H1 (cell line): ENCODE measurements at regions not wholly inside any gene's neighbourhood (a gene's known extent, or its start where the extent isn't known, plus 50 kb on each side); places are given as distances from the start of the nearest gene placed in this dataset.

Experiments used
- CTCF ChIA-PET: fragments of 300-600 bp; sonication (Branson Sonifier 250); formaldehyde crosslinking; loops from one replicate; lab custom pipeline; 2021; ENCODE audit not compliant: partially characterized antibody; lab: Charles Lee
- POLR2A ChIA-PET: fragments of 300-600 bp; sonication (Branson Sonifier 250); formaldehyde crosslinking; loops from one replicate; lab custom pipeline; 2021; ENCODE audit warnings: inconsistent platforms; ENCODE audit not compliant: partially characterized antibody; lab: Charles Lee
- DNase-seq, 2 experiments: peaks; one replicate each; pipeline versions ENCODE4 v3.0.0 to v3.0.0-alpha.2; 2010 to 2022; ENCODE audit warnings: low spot score in 2 of 2, low read depth in 1 of 2, mixed read lengths in 1 of 2
- FAIRE-seq: peaks from 2 replicates; lab custom pipeline; 2011; peaks lifted over from hg19 to GRCh38; lab: Jason Lieb, UNC
- H2AFZ ChIP-seq: 2 replicates; pipeline ENCODE4 v1.8.1; 2012; ENCODE audit warnings: low read length, inconsistent platforms
- H2AK5ac ChIP-seq: 2 replicates; pipeline ENCODE4 v1.6.1; 2013; ENCODE audit warnings: low read depth, low read length
- H2BK120ac ChIP-seq: replicated peaks from 2 replicates; pipeline ENCODE3; 2013; ENCODE audit warnings: low read depth, low read length, inconsistent platforms
- H2BK12ac ChIP-seq: 2 replicates; pipeline ENCODE4 v1.6.1; 2013; ENCODE audit warnings: low read depth, low read length
- H2BK15ac ChIP-seq: 2 replicates; pipeline ENCODE4 v1.6.1; 2013; ENCODE audit warnings: low read length
- H2BK20ac ChIP-seq: 2 replicates; pipeline ENCODE4 v1.6.1; 2013; ENCODE audit warnings: low read length
- H2BK5ac ChIP-seq: 2 replicates; pipeline ENCODE4 v1.6.1; 2013; ENCODE audit warnings: low read depth, low read length
- H3K14ac ChIP-seq: 2 replicates; pipeline ENCODE4 v1.6.1; 2013; ENCODE audit warnings: inconsistent platforms; ENCODE audit not compliant: insufficient read length
- H3K18ac ChIP-seq: 2 replicates; pipeline ENCODE4 v1.6.1; 2013; ENCODE audit warnings: low read length; ENCODE audit errors: extremely low read depth
- H3K23ac ChIP-seq: 2 replicates; pipeline ENCODE4 v1.6.1; 2013; ENCODE audit warnings: inconsistent platforms; ENCODE audit not compliant: insufficient read length
- H3K23me2 ChIP-seq: 2 replicates; pipeline ENCODE4 v1.6.1; 2013; ENCODE audit warnings: low read depth, low read length
- H3K27ac ChIP-seq: 2 replicates; pipeline ENCODE4 v1.6.1; 2011; ENCODE audit warnings: low read depth, low read length, inconsistent platforms
- H3K27me3 ChIP-seq, 4 experiments: replicated peaks in 1 of 4; 1 replicate in 1 of 4; 2 replicates in 3 of 4; pipeline versions ENCODE4 v1.6.1 to v1.8.1; 2011 to 2013; ENCODE audit warnings: low read length in 3 of 4, mild to moderate bottlenecking in 3 of 4, inconsistent platforms in 2 of 4, mixed read lengths in 2 of 4, moderate library complexity in 1 of 4; ENCODE audit not compliant: control insufficient read depth in 3 of 4, insufficient read depth in 3 of 4; ENCODE audit errors: extremely low read depth in 1 of 4
- H3K36me3 ChIP-seq, 4 experiments: 2 replicates each; pipeline versions ENCODE4 v1.6.1 to v1.8.1; 2011 to 2013; ENCODE audit warnings: mild to moderate bottlenecking in 4 of 4, low read length in 3 of 4, moderate library complexity in 2 of 4, control low read depth in 1 of 4, inconsistent platforms in 1 of 4; ENCODE audit not compliant: insufficient read depth in 4 of 4, control insufficient read depth in 2 of 4
- H3K4ac ChIP-seq: replicated peaks from 2 replicates; pipeline ENCODE3; 2013; ENCODE audit warnings: low read length, low read depth, mixed read lengths, inconsistent platforms; ENCODE audit not compliant: insufficient read length
- H3K4me1 ChIP-seq, 4 experiments: replicated peaks in 1 of 4; 1 replicate in 1 of 4; 2 replicates in 3 of 4; pipeline versions ENCODE4 v1.6.1 to v1.8.1; 2011 to 2013; ENCODE audit warnings: low read length in 3 of 4, inconsistent platforms in 2 of 4, mixed read lengths in 1 of 4; ENCODE audit not compliant: insufficient read depth in 4 of 4, control insufficient read depth in 3 of 4
- H3K4me2 ChIP-seq, 2 experiments: 2 replicates each; pipeline versions ENCODE4 v1.6.1 to v1.8.1; 2011 to 2013; ENCODE audit warnings: low read depth in 2 of 2, low read length in 2 of 2, control low read depth in 1 of 2, inconsistent platforms in 1 of 2, mild to moderate bottlenecking in 1 of 2; ENCODE audit not compliant: insufficient read depth in 1 of 2
- H3K4me3 ChIP-seq, 4 experiments: fragments of 200-600, 300-600 bp in 1 of 4; sonication (generic), shearing (Covaris generic), sonication (Bioruptor Twin) in 1 of 4; 2 replicates each; pipeline versions ENCODE4 v1.5.1 to v1.8.1; 2011 to 2016; ENCODE audit warnings: low read length in 4 of 4, low read depth in 3 of 4, control low read depth in 2 of 4, inconsistent platforms in 2 of 4, mild to moderate bottlenecking in 2 of 4, mixed read lengths in 1 of 4, moderate library complexity in 1 of 4; ENCODE audit not compliant: insufficient read depth in 2 of 4; ENCODE audit errors: extremely low read depth in 1 of 4
- H3K56ac ChIP-seq: replicated peaks from 2 replicates; pipeline ENCODE3; 2013; ENCODE audit warnings: low read depth, mild to moderate bottlenecking, mixed read lengths, low read length, inconsistent platforms; ENCODE audit not compliant: insufficient read length
- H3K79me1 ChIP-seq: 2 replicates; pipeline ENCODE4 v1.6.1; 2013; ENCODE audit warnings: low read depth, low read length, control low read depth
- H3K79me2 ChIP-seq, 2 experiments: 2 replicates each; pipeline versions ENCODE4 v1.6.1 to v1.8.1; 2012 to 2013; ENCODE audit warnings: low read length in 2 of 2, mild to moderate bottlenecking in 2 of 2, inconsistent platforms in 1 of 2; ENCODE audit not compliant: insufficient read depth in 2 of 2, control insufficient read depth in 1 of 2
- H3K9ac ChIP-seq, 4 experiments: replicated peaks in 1 of 4; 1 replicate in 1 of 4; 2 replicates in 3 of 4; pipeline versions ENCODE4 v1.6.1 to v1.8.1; 2011 to 2013; ENCODE audit warnings: low read depth in 3 of 4, low read length in 3 of 4, control low read depth in 2 of 4, mild to moderate bottlenecking in 2 of 4, moderate library complexity in 2 of 4, inconsistent platforms in 1 of 4; ENCODE audit errors: extremely low read depth in 1 of 4
- H3K9me3 ChIP-seq, 2 experiments: 2 replicates each; pipeline versions ENCODE4 v1.6.1 to v1.8.1; 2012 to 2013; ENCODE audit warnings: mild to moderate bottlenecking in 2 of 2, moderate library complexity in 2 of 2, control low read depth in 1 of 2, inconsistent platforms in 1 of 2, low read depth in 1 of 2, low read length in 1 of 2, mixed read lengths in 1 of 2; ENCODE audit not compliant: insufficient read depth in 2 of 2
- H4K20me1 ChIP-seq, 2 experiments: replicated peaks in 1 of 2; 2 replicates each; pipeline versions ENCODE3 to v1.8.1; 2011 to 2013; ENCODE audit warnings: inconsistent platforms in 2 of 2, low read length in 2 of 2, mild to moderate bottlenecking in 1 of 2; ENCODE audit not compliant: insufficient read depth in 2 of 2, control insufficient read depth in 1 of 2
- H4K5ac ChIP-seq: 2 replicates; pipeline ENCODE4 v1.6.1; 2013; ENCODE audit warnings: low read length, low read depth, mixed read lengths, inconsistent platforms; ENCODE audit not compliant: insufficient read length
- H4K8ac ChIP-seq: 2 replicates; pipeline ENCODE4 v1.8.0; 2013; ENCODE audit warnings: mild to moderate bottlenecking, moderate library complexity, low read length, inconsistent platforms; ENCODE audit not compliant: insufficient read depth; ENCODE audit errors: extremely low read depth
- H4K91ac ChIP-seq: replicated peaks from 2 replicates; pipeline ENCODE3; 2013; ENCODE audit warnings: low read length, mixed read lengths, inconsistent platforms; ENCODE audit not compliant: insufficient read length
- EP300 ChIP-seq, 2 experiments: IDR thresholded peaks; 1 replicate in 1 of 2; 2 replicates in 1 of 2; pipeline ENCODE4 v1.6.1; 2011 to 2012; ENCODE audit warnings: low read depth in 2 of 2, low read length in 2 of 2, mild to moderate bottlenecking in 2 of 2, borderline replicate concordance in 1 of 2, inconsistent platforms in 1 of 2, moderate library complexity in 1 of 2
- NRF1 ChIP-seq: IDR thresholded peaks from 2 replicates; pipeline ENCODE4 v1.6.1; 2011; ENCODE audit warnings: mild to moderate bottlenecking, low read depth, low read length, improper control_type of control experiment
- TEAD4 ChIP-seq: IDR thresholded peaks from 2 replicates; pipeline ENCODE4 v1.6.1; 2012; ENCODE audit warnings: low read depth, low read length, inconsistent platforms, mixed read lengths
- WGBS, 2 experiments: shearing (Covaris generic) in 1 of 2; methylation state at CpG; one replicate each; pipeline versions ENCODE4 v1.1.6 to v1.1.7; 2013 to 2015; ENCODE audit warnings: low lambda C conversion rate in 2 of 2, mixed read lengths in 2 of 2, inconsistent platforms in 1 of 2, low coverage in 1 of 2, missing lambda C conversion rate in 1 of 2; ENCODE audit not compliant: insufficient replicate concordance in 2 of 2, insufficient coverage in 1 of 2, insufficient read length in 1 of 2; ENCODE audit errors: extremely low coverage in 1 of 2, missing lambda C conversion rate in 1 of 2; 5-methylcytosine and 5-hydroxymethylcytosine counted together

DNA sequence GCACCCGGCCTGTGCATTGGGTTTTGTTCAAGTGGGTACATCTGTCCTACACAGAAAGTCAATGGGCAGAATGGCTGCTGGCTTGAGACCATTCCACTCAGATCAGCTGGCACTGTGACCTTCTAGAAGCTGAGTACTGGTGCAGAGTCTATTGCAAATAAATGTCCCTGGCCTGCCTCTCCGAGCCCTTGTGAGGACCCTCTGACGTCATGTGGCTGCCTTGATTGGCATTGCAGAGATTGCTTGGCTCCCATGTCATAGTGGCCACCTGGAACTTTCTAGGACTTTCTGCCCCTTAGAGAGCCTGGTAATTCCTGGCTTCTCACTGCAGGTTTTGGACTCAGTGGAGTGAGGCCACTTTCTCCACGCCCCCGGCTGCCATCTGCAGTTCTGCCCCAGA, 211.3 kb downstream of the ENGASE start:
- H4K20me1 ChIP-seq, result peaks cover 0 to 2% of the 10 kb centered on the region in 2 experiments
- no peak overlapping the region for H2BK5ac ChIP-seq
- no peak overlapping the region for H2AK5ac ChIP-seq
- H3K23ac ChIP-seq, result no peak overlapping the region
- no peak for FAIRE-seq
- no peaks in the 10 kb centered on the region for H3K79me2 ChIP-seq
- H2BK120ac ChIP-seq, result no peak overlapping the region
- H3K9me3 ChIP-seq, result no peaks in the 10 kb centered on the region
- H3K4ac ChIP-seq, result no peak overlapping the region
- no peak overlapping the region for H3K4me2 ChIP-seq
- ChIA-PET POLR2A (no interaction called here), CTCF (interaction anchor here (1.1 to 2.3 kb wide), 5 partner anchors 9 to 139 kb away, joined by 3 to 10 read pairs (median 3); no protein-coding TSS in a partner anchor)
- no peak overlapping the region for H4K91ac ChIP-seq
- no peak overlapping the region for H3K56ac ChIP-seq
- no peak overlapping the region for H2BK12ac ChIP-seq
- H3K4me3 ChIP-seq, result no peak overlapping the region
- DNase-seq, result no peak
- H3K27ac ChIP-seq, result no peak overlapping the region
- no peaks in the 10 kb centered on the region for H3K36me3 ChIP-seq
- no peak overlapping the region for H3K9ac ChIP-seq
- H3K4me1 ChIP-seq, result 0 out of 7 replicates have a peak, but pooled peaks cover 0 to 3% (median 0%) of the 10 kb centered on the region in 4 experiments
- no peaks in the 10 kb centered on the region; a peak in 1 of 7 replicates for H3K27me3 ChIP-seq
- H2BK15ac ChIP-seq, result no peak overlapping the region
- H2BK20ac ChIP-seq, result no peak overlapping the region
- H3K14ac ChIP-seq, result no peak overlapping the region
- H3K23me2 ChIP-seq, result no peaks in the 10 kb centered on the region
- no peak overlapping the region for H4K8ac ChIP-seq
- TF ChIP-seq NRF1 (no peak), EP300 (IDR thresholded peaks at IDR 0.05; ENCODE audit: borderline replicate concordance in 1 of 2, low read depth in 2 of 2, low read length in 2 of 2) (no peak), TEAD4 (no peak)
- WGBS, 2 experiments, result 84% methylated on average over 5 of the region's 5 CpGs; no CpG with 5 or more reads in 1 of the 2 experiments
- no peaks in the 10 kb centered on the region for H3K79me1 ChIP-seq
- no peak overlapping the region for H4K5ac ChIP-seq
- H2AFZ ChIP-seq, result no peak overlapping the region
- no peak overlapping the region for H3K18ac ChIP-seq
